ENCODE measurements at regions not wholly inside any gene's neighbourhood (a gene's known extent, or its start where the extent isn't known, plus 50 kb on each side); places are given as distances from the start of the nearest gene placed in this dataset.

GRCh38 chr3:117191245-117191644 lies 481.7 kb downstream of the TUSC7 start:
- no peak for TF ChIP-seq CTCF (IDR thresholded peaks at IDR 0.05; ENCODE audit: low read depth, low read length)
- no peak for TF ChIP-seq MYC (IDR thresholded peaks at IDR 0.05; ENCODE audit: low read depth, low read length)
